ENCODE measurements at regions not wholly inside any gene's neighbourhood (a gene's known extent, or its start where the extent isn't known, plus 50 kb on each side); places are given as distances from the start of the nearest gene placed in this dataset.

DNA sequence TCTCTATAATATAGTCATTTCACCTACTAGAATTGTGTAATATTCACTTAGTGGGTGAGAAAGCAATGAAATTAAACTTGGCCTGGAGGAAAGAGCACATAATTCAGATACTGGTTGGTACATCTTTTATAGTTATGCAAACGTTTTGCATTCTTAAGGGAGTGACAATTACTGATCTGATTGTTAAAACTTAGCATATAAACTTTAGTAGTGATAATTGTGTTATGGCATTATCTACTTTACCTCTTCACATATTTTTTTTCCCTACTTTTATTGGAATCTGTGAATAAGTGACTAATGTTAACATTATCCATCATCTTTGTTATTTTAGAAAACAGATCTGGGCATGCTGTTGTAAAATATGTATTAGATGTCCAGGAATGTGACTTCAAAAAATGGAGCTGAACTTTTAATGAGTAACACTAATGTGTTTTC is 217.4 kb upstream of the GIMD1 start:
- CTCF ChIA-PET: no interaction called here
- no peak for DNase-seq (ENCODE audit: low read depth)

DNA sequence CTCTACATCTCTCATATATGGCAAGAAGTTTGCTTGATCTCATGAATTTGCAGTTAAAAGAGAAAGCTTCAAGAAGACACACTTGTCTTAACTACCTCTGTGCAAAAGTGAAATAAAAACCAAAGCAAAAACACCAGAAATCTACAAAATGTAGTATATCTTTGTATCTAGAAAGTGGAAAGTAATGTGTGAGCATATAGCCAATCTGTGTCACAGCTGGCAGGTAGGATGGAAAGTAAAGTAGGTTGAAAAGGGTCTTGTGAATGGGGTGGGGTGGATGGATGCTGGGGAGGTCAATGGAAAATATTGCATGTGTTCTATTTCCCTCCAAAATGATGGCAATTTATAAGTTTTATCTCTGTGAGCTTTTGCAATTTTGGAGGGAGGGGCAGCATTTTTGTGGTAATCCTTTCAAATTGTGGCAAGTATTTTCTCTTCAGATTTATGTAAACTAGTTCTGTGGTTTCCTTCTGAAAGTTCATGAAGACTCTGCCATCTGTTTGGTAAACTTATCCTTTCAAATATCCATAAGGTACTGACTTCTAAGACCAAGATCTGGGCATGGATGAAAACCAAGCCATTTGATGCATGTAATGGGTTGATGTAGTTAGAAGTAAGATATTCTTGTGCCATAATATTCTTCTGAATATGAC is 215.9 kb upstream of the GIMD1 start:
- Histone ChIP-seq H3K36me3 (ENCODE audit: control insufficient read depth, insufficient read depth, low read length) (no peaks in the 10 kb centered on the region), H3K4me3 (ENCODE audit: low read depth, low read length) (no peak overlapping the region), H3K27me3 (ENCODE audit: control insufficient read depth, insufficient read depth, low read length) (no peaks in the 10 kb centered on the region)
- TF ChIP-seq, protein P1, sequence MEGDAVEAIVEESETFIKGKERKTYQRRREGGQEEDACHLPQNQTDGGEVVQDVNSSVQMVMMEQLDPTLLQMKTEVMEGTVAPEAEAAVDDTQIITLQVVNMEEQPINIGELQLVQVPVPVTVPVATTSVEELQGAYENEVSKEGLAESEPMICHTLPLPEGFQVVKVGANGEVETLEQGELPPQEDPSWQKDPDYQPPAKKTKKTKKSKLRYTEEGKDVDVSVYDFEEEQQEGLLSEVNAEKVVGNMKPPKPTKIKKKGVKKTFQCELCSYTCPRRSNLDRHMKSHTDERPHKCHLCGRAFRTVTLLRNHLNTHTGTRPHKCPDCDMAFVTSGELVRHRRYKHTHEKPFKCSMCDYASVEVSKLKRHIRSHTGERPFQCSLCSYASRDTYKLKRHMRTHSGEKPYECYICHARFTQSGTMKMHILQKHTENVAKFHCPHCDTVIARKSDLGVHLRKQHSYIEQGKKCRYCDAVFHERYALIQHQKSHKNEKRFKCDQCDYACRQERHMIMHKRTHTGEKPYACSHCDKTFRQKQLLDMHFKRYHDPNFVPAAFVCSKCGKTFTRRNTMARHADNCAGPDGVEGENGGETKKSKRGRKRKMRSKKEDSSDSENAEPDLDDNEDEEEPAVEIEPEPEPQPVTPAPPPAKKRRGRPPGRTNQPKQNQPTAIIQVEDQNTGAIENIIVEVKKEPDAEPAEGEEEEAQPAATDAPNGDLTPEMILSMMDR (IDR thresholded peaks at IDR 0.05; ENCODE audit: insufficient read depth, low read depth, low read length): no peak
- ChIA-PET CTCF (interaction anchor here (0.8 to 2.1 kb wide), 2 partner anchors 44 to 215 kb away, joined by 3 to 5 read pairs; no protein-coding TSS in a partner anchor), POLR2A (interaction anchor here (1.2 kb wide), 1 partner anchor 219 kb away, joined by 6 read pairs; no protein-coding TSS in a partner anchor)
- no peak for DNase-seq (ENCODE audit: low read depth)

More for the DNA sequence above, 217.4 kb upstream of the GIMD1 start:
- Histone ChIP-seq H3K27me3 (ENCODE audit: control insufficient read depth, insufficient read depth, low read length) (0 out of 2 replicates have a peak, but pooled peaks cover 2% of the 10 kb centered on the region), H3K36me3 (ENCODE audit: control insufficient read depth, insufficient read depth, low read length) (no peaks in the 10 kb centered on the region), H3K4me3 (ENCODE audit: low read depth, low read length) (no peak overlapping the region)
- TF ChIP-seq, protein P1 (IDR thresholded peaks at IDR 0.05; ENCODE audit: insufficient read depth, low read depth, low read length): no peak
- POLR2A ChIA-PET: no interaction called here

DNA sequence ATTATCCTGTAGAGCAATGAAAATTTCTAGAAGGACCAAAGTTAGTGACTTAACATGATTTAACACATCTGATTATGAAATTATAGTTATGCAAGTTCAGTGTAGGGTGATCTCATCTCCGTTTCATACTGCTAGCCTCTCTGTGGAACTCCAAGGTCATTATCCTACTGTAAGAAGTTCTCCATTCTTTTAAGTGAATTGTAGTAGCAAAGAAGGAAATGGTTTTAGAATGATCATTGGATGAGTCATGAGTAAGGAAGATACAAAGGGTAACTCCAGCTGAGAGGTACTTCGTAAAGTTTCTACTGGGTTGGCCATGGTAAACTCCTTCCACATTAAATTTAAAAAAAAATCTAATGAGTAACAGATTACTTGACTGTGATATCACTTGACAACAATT is 215.0 kb upstream of the GIMD1 start:
- POLR2A ChIA-PET: interaction anchor here (1.2 kb wide), 1 partner anchor 218 kb away, joined by 6 read pairs; no protein-coding TSS in a partner anchor
- CTCF ChIA-PET: interaction anchor here (0.6 to 2.1 kb wide), 3 partner anchors 45 to 599 kb away, joined by 3 to 5 read pairs (median 3); no protein-coding TSS in a partner anchor
- no peaks in the 10 kb centered on the region for H3K36me3 ChIP-seq (ENCODE audit: control insufficient read depth, insufficient read depth, low read length)
- TF ChIP-seq, protein P1 (IDR thresholded peaks at IDR 0.05; ENCODE audit: insufficient read depth, low read depth, low read length): no peak
- peak; percentile 97 for DNase-seq (ENCODE audit: low read depth)
- H3K4me3 ChIP-seq (ENCODE audit: low read depth, low read length): no peak overlapping the region
- no peaks in the 10 kb centered on the region for H3K27me3 ChIP-seq (ENCODE audit: control insufficient read depth, insufficient read depth, low read length)

DNA sequence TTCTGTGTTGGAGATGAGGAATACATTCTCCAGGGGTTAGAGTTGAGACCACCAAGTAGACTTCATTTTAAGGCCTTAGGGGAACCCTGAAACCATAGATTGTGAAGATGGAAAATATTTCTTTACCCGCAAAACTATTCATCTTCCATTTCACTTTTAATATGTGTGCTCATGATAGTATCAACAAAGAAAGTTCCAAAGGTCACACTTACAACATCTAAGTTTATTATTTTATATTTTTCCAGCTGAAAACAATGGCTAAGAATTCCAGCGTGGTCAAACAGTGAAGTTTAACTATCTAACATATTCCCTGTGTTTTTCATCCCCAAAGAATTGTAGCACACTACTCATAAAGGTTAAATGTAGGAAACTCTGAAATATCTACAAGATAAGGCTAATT is 214.5 kb upstream of the GIMD1 start:
- TF ChIP-seq, protein P1 (IDR thresholded peaks at IDR 0.05; ENCODE audit: insufficient read depth, low read depth, low read length): no peak
- ChIA-PET CTCF (interaction anchor here (0.6 to 2.1 kb wide), 2 partner anchors 214 to 599 kb away, joined by 3 to 5 read pairs; no protein-coding TSS in a partner anchor), POLR2A (interaction anchor here (0.6 kb wide), 1 partner anchor 38 kb away, joined by 3 read pairs; no protein-coding TSS in a partner anchor)
- DNase-seq (ENCODE audit: low read depth): no peak
- Histone ChIP-seq H3K36me3 (ENCODE audit: control insufficient read depth, insufficient read depth, low read length) (no peaks in the 10 kb centered on the region), H3K4me3 (ENCODE audit: low read depth, low read length) (no peak overlapping the region), H3K27me3 (ENCODE audit: control insufficient read depth, insufficient read depth, low read length) (no peaks in the 10 kb centered on the region)

DNA sequence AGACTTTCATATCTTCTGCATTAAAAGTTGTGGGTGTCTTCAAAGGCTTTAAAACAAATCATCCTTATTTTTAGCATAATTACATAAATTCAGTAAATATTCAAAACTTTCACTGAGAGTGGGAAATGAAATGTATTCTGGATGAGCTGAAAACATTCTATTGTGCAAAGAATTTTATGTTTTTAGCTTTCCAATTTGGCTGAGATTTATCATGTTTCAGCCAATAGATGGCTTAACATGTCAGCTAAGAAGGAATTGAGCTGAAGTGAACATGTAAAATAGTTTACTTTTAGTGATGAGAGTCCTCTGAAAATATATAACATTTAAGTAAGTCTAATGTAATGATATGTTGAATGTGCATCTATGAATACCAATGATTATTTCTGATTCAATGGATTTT is 213.5 kb upstream of the GIMD1 start:
- DNase-seq (ENCODE audit: low read depth): no peak
- TF ChIP-seq, protein P1 (IDR thresholded peaks at IDR 0.05; ENCODE audit: insufficient read depth, low read depth, low read length): no peak
- Histone ChIP-seq H3K4me3 (ENCODE audit: low read depth, low read length) (no peak overlapping the region), H3K27me3 (ENCODE audit: control insufficient read depth, insufficient read depth, low read length) (no peaks in the 10 kb centered on the region), H3K36me3 (ENCODE audit: control insufficient read depth, insufficient read depth, low read length) (no peaks in the 10 kb centered on the region)
- ChIA-PET CTCF (interaction anchor here (0.6 to 2.1 kb wide), 2 partner anchors 161 to 213 kb away, joined by 5 read pairs; no protein-coding TSS in a partner anchor), POLR2A (no interaction called here)
